SKM-1 treated with dmso at 0.1 percent for 144 hours (cell line): ENCODE measurements at regions not wholly inside any gene's neighbourhood (a gene's known extent, or its start where the extent isn't known, plus 50 kb on each side); places are given as distances from the start of the nearest gene placed in this dataset.
"Not testable (repeated sequence)": the region's sequence is repeated elsewhere in the genome, so short reads cannot be mapped to it uniquely, and the experiment has no call there.

ENCODE experiments used
- DNase-seq: peaks from one replicate; lab custom pipeline; 2025; ENCODE audit not compliant: unreplicated experiment; lab: John Stamatoyannopoulos, UW

GRCh38 chr12:60231976-60232907 lies 636.4 kb downstream of the SLC16A7 start:
- DNase-seq = no peak

GRCh38 chr12:60234611-60235195 lies 638.9 kb downstream of the SLC16A7 start:
- DNase-seq = not testable (repeated sequence)

- no peak for DNase-seq
These were observed 639.4 kb downstream of the SLC16A7 start for GRCh38 chr12:60235261-60235660.

GRCh38 chr12:60236416-60236815 lies 640.6 kb downstream of the SLC16A7 start:
- DNase-seq = not testable (repeated sequence)

- DNase-seq = no peak
These were observed 645.1 kb downstream of the SLC16A7 start for GRCh38 chr12:60240891-60241290.

- DNase-seq = no peak
These were observed 655.3 kb downstream of the SLC16A7 start for GRCh38 chr12:60251091-60251490.

- no peak for DNase-seq
These were observed 656.7 kb downstream of the SLC16A7 start for GRCh38 chr12:60252359-60253096.

- no peak for DNase-seq
These were observed 659.2 kb downstream of the SLC16A7 start for GRCh38 chr12:60255044-60255443.

GRCh38 chr12:60257063-60257462 lies 661.2 kb downstream of the SLC16A7 start:
- no peak for DNase-seq

- DNase-seq = no peak
These were observed 663.4 kb downstream of the SLC16A7 start for GRCh38 chr12:60259225-60259624.

GRCh38 chr12:60262378-60262777 lies 666.5 kb downstream of the SLC16A7 start:
- DNase-seq = no peak

- DNase-seq = no peak
These were observed 667.3 kb downstream of the SLC16A7 start for GRCh38 chr12:60263161-60263560.

GRCh38 chr12:60263836-60264493 lies 668.1 kb downstream of the SLC16A7 start:
- DNase-seq = no peak

- no peak for DNase-seq
These were observed 669.9 kb downstream of the SLC16A7 start for GRCh38 chr12:60265741-60266140.

- DNase-seq = no peak
These were observed 670.6 kb downstream of the SLC16A7 start for GRCh38 chr12:60266381-60266852.

- no peak for DNase-seq
These were observed 673.9 kb downstream of the SLC16A7 start for GRCh38 chr12:60269611-60270269.

- DNase-seq = no peak
These were observed 676.0 kb downstream of the SLC16A7 start for GRCh38 chr12:60271816-60272215.

GRCh38 chr12:60278209-60278608 lies 682.4 kb downstream of the SLC16A7 start:
- no peak for DNase-seq

- DNase-seq = no peak
These were observed 683.4 kb downstream of the SLC16A7 start for GRCh38 chr12:60279221-60279620.

GRCh38 chr12:60281522-60281921 lies 685.7 kb downstream of the SLC16A7 start:
- no peak for DNase-seq
